HG03432 (cell line): ENCODE measurements at regions not wholly inside any gene's neighbourhood (a gene's known extent, or its start where the extent isn't known, plus 50 kb on each side); places are given as distances from the start of the nearest gene placed in this dataset.

Experiments
- ATAC-seq: cut with Tn5 transposase; IDR thresholded peaks from one replicate; pipeline ENCODE4 v1.9.1; 2021; ENCODE audit warnings: mild to moderate bottlenecking, moderate library complexity; ENCODE audit not compliant: unreplicated experiment

GRCh38 chr6:22227824-22228610 lies 68.8 kb downstream of the PRL start:
- no peak for ATAC-seq

GRCh38 chr6:22231050-22231449 lies 65.8 kb downstream of the PRL start:
- ATAC-seq, result no peak

DNA sequence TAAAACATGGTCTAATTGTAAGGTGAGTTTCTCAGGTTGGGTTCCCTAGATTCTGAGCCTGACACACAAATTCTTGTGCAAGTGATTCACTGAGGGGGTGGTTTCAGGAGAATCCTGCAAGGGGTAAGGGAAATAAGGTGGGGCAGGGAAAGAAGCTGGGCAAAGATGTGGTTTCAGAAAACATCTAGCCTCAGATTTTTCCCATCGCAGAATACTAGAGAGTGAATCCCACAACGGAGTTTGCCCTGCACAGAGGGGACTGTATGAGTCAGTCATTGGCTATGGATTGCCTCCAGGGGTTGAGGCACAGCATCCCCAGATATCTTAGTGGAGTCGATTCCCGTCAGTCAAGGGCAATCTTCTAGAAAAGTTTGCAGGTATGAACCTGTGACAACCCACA lies 65.2 kb downstream of the PRL start:
- no peak for ATAC-seq

- no peak for ATAC-seq
Observed at GRCh38 chr6:22236626-22237414, 60.0 kb downstream of the PRL start.
